Posterior cingulate gyrus (tissue), 11 donors: ENCODE measurements at regions not wholly inside any gene's neighbourhood (a gene's known extent, or its start where the extent isn't known, plus 50 kb on each side); places are given as distances from the start of the nearest gene placed in this dataset.
A peak's percentile ranks its signal among the peaks of the same experiment; 100 is the strongest.
"Not testable (repeated sequence)": the region's sequence is repeated elsewhere in the genome, so short reads cannot be mapped to it uniquely, and the experiment has no call there.

Source experiments
- DNase-seq, 10 donors: peaks; one replicate each; pipeline versions ENCODE4 v3.0.0 to v3.0.0-alpha.2; 2020 to 2021; ENCODE audit warnings: mixed read lengths in 3 of 10
- intact Hi-C: fragments of 100-400 bp; cut with DNase I; formaldehyde crosslinking; loops from one replicate; pipeline ENCODE4 v1.15.1; 2023

DNA sequence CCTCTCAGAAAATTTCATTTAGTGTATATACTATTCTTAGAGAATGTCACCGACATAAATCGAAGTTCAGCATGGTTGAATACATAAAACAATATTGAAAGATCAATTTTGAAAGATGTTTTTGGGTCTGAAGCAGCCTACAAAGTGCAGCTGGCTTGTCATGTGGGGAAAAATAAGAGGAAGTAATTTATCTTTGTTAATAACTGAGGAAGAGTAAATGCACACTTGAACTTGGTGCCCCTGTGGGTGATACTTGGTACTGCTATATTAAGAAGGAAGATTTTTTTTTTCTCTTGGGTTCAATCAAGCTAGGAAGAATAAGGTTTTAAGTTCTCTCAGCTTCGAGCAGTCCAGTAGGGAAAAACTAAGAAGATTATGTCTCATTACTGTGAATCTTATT is 661.3 kb downstream of the RPL10L start:
- intact Hi-C loops, result no loop called here

DNA sequence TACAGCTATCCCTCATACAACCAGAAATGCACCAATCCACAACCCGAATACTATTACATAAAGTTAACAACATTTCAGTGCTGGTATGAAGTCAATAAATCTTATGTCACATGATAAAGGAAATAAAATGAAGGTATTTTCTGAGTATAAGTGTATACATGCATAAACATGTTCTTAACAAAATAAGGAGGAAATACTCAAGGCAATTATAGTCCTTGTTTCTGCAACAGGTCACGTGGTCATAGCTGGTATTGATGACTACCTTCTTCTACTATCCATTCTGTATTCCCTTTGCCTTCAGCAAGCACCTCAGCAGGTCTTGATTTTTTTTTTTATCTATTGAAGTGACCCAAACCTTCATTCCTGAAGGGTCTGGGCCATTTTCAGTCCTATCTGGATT is 675.6 kb downstream of the RPL10L start:
- intact Hi-C loops, result no loop called here
- no peak for DNase-seq

More for the DNA sequence above, 661.3 kb downstream of the RPL10L start:
- no peak for DNase-seq

DNA sequence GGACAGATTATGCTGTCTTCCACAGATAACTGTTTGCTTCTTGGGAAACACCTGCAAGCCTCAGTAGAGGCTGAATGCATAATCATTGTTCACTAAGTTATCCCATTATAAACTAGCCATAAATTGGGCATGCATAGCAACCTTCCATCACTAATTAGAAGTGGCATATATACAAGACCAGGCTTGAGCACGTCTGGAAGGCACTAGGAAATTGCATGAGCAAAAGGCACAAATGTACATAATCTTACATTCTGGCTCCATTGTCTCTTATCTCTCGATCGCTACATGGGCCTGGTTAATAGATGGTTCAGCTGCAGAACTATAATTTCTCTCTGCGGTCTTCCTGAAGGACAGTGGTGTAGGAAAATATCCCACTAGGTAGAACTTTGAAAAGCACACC is 679.2 kb downstream of the RPL10L start:
- intact Hi-C loops, result no loop called here
- no peak for DNase-seq

DNA sequence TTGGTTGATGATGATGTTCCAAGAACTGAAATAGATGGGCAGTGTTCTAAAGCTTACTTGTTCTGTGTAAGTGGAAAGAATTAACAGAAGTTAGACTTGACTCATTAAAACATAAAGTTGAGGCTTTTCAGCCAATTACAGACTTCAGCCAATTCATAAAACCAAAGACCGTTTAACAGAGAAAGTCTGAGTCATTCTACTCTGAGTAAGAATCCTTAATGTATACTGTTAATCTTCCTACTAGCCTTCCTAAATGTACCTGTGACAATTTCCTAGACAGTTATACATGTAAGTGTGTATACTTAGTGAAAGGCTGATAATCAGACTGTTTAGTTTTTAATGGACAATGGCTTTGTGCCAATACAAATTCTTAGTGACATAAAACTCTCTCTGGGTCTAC is 681.0 kb downstream of the RPL10L start:
- intact Hi-C loops, result no loop called here

DNA sequence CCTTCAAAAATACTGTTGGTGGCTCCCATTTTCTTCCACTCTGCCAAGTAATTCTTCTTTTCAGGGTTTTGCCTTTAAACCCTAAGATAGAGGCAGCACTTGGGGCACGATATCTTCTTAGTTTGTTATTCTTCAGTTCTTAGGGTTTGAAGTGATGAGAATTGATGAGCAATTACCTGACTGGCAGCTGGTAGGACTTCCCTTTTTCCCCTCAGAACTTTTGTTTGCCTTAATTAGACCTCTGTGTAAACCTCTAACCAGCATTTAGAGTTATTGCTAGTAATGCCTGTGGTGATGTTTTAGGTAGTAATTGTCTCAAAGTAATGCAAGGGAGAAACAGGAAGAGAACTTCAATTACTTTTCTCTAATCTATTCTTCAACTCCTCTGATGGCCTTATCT is 683.5 kb downstream of the RPL10L start:
- no peak for DNase-seq
- intact Hi-C loops, result no loop called here

More for the DNA sequence above, 681.0 kb downstream of the RPL10L start:
- no peak for DNase-seq

DNA sequence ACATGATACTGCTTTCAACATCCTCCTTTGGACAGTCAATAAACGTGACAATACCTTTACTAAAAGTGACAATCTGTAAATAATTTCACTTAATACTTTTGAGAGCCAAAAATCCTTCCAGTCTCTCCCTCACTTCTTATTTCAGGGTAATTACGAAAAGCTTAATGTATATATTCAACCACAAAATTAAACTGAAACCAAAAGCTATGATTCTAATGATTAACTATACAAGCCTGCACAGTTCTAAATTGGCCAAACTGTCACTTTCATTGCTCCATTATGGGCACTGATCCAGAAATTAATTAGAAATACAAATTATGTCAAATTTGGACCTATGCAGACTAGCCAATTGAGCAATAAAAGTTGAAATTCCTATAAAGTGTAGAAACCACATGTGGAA is 696.5 kb upstream of the MIS18BP1 start:
- DNase-seq, result no peak
- intact Hi-C loops, result no loop called here

DNA sequence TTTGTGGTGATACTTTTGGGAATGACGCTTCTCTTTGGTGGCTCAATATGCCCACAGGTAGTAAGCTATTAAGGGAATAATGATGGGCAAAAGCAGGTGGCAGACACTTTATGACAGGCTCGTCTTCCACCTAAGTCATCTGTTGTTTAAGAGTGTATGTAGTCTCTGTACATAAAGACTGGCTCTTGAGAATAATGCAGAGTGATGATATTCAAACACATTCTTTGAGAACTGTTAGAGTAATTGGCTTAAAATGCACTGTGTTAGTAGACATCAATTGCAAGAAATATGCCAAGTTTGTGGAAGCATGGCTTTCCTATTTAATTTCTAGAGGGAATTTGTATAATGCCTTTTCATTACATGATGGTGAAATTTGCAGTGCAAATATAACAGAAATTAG is 694.8 kb upstream of the MIS18BP1 start:
- DNase-seq, result no peak
- intact Hi-C loops, result no loop called here

DNA sequence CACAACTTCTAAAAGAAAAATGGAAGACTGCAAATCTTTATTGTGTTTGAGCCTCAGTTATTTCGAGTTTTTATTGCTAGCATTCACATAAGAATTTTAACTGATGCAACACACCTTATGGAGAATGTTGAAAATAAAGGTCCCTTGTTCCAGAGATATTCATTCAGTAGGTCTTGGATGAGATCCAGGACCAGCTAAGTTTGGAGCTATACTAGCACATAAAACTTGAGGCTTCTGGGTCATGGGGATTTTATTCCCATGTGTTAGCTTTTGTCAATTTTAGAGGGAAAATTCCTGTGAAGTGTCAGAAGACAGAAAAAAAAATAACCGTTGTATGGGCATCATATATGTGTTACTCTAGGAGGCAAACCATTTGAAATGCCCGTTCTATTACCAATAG is 693.2 kb upstream of the MIS18BP1 start:
- intact Hi-C loops, result no loop called here
- DNase-seq, result no peak

DNA sequence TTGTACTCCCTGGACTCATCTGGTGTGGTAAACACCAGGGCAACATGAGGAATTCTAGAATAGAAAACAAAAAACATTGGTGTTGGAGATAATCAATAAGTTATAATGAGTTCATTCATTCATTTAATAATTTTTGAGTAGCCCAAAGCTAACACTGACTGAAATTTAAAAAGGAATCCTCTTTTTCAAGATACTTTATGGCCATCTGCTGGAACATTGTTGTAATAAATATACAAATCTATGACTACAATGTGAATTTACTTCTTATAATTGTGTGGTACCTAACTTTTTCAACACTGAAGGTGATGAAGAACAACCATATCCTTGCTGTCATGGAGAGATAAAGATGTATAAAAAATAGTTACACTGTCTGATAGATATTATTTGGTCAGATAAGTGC is 687.3 kb upstream of the MIS18BP1 start:
- intact Hi-C loops, result no loop called here
- DNase-seq, result no peak

DNA sequence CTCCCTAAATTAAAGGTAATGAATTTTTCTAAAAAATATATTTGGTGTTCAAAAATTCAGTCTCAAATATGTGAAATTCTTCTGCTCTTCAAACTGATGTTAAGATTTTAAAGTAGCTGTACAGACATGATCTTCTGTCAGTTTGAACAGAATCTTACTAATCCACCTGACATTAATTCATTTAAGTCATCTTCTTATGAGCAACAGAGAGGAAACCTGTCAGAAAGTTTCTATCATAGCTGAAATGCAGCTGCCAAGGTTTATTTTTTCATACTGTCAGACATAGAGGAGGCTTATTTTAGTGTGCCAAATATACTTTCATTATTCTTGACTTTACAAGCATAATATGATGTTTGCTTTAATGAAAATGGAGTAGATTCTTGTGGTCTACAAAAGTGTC is 686.6 kb upstream of the MIS18BP1 start:
- DNase-seq, result no peak
- intact Hi-C loops, result no loop called here

DNA sequence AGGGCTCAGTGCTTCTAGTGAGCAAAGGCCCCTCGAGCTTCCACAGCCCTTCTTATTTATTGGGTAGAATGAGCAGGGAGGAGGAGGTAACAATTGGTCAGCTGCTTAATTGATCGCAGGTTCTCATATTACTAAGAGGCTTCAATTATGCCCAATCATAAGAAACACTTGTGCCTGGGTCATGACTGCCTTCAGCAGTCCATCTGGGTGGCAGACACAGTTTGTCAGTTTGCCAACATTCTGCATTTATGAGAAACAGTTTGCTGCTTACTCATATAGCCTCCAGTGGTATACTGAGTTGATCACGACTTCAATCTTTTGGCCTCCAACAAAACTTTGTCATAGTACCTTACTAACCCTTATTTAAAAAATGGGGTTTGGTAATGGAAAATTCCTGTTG is 667.0 kb upstream of the MIS18BP1 start:
- DNase-seq, intact Hi-C loops: not testable (repeated sequence)

DNA sequence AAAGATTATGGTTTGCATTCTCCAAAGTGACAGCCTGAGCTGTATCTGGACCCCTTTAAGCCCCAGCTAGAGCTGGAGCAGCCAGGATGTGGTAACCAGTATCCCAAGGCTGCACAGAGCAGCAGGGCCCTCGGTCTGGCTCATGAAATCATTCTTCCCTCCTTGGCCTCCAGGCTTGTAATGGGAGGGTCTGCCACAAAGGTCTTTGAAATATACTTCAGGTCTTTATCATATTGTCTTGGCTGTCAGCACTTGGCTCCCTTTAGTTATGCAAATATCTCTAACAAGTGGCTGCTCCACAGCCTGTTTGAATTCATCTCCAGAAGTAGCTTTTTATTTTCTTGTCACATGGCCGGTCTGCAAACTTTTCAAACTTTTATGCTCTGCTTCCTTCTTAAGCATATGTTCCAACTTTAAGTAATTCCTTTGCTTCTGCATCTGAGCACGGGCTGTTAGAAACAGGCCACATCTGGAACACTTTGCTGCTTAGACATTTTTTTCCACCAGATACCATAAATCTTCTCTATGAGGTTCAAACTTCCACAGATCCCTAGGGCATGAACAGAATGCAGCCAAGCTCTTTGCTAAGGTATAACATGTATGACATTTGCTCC is 663.4 kb upstream of the MIS18BP1 start:
- intact Hi-C loops, result no loop called here
- no peak for DNase-seq

DNA sequence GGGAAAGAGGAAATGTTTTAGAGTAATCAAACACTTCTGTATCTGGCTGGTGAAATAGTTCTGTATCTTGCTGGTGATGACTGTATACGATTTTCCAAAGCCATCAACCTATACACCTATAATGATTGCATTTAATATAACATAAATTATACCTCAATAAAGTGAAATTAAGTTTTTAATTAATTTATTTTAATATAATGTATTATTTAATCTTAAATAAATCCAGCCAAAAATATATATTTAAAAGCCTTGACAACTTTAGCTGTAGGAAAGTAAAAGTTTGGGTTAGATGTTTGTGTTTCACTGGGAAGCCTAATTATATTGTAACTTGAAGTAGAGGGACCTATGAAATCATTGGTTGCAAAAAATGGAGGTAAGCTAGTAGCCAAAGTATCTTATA is 654.8 kb upstream of the MIS18BP1 start:
- intact Hi-C loops, result no loop called here
- no peak for DNase-seq

DNA sequence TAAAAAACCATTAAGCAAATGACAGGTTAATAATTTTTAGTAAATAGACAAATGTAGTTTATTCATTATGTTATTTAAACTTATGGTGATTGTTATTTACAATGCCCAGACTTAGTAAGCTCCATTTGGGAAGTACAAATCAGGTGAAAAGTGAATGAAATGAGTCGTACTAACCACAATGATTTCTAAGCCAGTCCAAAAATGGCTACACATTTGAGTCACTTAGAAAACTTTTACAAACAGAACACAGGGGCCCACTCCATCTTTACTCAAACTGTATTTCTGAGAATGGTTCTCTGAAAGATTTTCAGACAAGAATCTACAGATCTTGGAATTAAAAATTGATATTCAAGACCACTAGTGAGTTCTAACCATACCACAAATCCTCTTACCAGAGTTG is 653.3 kb upstream of the MIS18BP1 start:
- intact Hi-C loops, result no loop called here
- DNase-seq, result no peak

DNA sequence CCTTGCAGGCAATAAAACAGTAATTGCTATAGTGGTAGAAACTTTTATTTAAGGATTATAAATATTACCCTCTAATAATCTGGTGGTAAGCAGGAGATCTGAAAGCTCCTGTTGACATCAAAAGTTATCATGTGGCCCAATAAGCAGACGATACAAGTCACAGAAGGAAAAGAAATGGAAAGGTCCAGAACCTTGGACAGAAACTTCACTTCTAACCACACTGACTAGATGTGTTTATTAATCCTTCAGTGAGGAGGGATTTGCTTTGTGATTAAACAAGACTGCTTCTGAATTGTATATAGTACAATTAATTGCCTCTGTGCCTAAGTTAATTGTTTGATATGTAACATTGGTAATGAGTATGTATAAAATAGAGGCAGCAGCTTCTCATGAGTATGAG is 652.7 kb upstream of the MIS18BP1 start:
- intact Hi-C loops, result no loop called here
- no peak for DNase-seq

DNA sequence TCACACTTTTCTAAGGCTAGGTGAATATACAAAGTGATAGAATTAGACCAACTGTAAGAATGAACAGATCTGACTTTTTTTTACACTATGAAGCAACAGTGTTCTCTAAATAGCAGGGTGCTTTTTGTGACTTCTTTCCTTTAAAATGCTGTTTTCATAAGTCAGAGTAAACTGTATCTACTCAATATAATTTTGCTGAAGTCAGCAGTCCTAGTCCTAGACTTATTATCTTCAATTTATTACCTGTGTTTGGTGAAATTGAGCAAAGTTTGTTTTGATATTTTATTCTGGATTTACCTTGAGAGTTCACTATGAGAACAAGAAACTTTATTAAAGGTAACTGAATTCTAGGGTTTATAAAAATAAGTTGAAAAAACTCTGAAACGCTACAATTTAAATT is 651.3 kb upstream of the MIS18BP1 start:
- intact Hi-C loops, result no loop called here

DNA sequence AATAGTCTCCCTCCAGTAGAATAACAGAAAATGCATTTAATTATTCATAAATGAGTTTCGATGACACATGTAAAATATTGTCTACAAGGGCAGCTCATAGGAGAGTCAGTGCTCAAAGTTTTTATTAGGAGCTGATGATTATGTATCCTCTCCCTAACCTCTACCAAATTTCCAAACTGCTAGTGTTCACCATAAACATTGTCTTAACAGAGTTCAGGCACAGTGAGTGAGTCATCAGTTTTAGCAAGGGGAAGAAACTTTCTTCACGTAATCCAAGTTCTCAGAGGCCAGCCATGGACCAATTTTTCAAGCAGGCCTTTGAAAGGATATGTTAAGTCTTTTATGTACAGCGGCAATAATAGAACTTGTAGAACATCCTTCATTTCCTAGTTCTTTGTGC is 649.2 kb upstream of the MIS18BP1 start:
- intact Hi-C loops, result no loop called here
- no peak for DNase-seq

More for the DNA sequence above, 651.3 kb upstream of the MIS18BP1 start:
- no peak for DNase-seq

DNA sequence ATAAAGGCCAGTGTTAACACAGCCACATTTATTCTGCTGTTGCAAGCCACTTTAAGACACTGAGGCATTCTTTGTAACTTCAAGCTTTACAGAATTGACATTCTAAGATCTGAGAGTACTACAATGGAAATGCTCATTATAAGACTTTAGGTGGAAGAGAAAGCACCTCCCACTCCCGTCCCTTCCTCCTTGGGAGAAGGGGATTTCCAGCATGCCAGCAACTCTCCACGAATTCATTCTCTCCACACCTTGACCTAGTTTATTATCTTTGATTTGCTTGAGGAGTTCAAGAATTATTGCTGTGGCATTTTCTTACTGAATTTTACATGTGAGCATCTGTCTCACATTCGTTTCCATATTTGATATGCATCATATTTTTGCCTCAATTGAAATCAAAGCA is 644.4 kb upstream of the MIS18BP1 start:
- no peak for DNase-seq
- intact Hi-C loops, result no loop called here

DNA sequence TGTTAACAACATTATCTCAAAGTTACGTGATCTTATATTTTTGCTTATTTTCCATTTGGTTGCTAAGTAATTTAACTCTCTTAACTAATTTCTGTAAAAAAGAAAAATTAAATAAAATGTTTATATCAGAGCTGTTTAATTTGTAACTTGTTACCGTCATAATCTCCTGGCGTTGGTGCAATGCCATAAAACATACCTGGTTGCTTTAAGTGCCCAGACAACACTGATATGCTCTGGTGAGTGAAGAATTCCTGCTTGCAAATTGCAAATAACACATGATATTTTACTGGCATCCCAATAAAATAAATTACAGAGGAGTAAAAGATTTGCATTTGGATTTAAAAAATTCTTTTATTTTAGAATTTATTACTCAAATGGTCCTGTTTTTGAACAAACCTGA is 640.1 kb upstream of the MIS18BP1 start:
- DNase-seq, result no peak
- intact Hi-C loops, result no loop called here

DNA sequence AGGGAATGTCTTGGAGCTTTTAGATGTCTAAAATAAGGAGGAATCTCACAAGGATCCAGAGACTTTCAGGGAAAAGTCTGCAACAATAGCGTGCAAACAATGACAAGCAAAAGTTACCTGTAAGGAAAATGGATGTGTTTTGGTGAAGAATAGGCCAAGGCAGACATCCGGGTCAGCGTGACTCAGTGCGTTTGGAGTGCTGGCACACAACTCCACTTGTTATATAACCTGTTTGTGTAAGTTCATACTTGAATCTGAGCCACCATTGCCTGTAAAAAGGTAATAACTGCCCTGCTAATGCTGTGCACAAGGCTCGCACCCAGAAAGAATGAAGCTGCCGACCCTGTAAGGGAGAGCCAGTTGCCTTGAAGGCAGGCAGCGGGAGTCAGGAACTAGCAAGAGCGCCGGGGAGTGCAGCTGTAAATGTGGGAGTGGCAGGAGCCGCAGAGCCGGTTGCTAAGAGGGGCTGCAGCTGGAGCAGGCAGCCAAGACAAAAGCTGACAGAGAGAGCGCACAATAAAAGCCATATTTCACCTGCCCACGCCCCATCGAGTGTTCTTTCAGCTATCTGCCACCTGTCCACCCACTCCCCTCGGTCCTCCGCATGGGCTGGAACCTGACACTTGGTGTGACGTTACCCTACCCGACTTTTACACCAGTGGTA is 638.5 kb upstream of the MIS18BP1 start:
- peak in 3 of 10 donors; percentile 9 to 74 (median 59) for DNase-seq
- intact Hi-C loops, result no loop called here

DNA sequence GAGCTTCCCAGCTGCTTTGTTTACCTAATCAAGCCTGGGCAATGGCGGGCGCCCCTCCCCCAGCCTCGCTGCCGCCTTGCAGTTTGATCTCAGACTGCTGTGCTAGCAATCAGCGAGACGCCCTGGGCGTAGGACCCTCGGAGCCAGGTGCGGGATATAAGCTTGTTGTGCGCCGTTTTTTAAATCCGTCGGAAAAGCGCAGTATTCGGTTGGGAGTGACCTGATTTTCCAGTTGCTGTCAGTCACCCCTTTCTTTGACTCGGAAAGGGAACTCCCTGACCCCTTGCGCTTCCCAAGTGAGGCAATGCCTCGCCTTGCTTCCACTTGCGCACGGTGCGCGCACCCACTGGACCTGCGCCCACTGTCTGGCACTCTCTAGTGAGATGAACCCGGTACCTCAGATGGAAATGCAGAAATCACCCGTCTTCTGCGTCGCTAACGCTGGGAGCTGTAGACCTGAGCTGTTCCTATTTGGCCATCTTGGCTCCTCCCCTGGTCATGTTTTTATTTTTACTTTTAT is 635.8 kb upstream of the MIS18BP1 start:
- DNase-seq, result peak in 1 of 10 donors; percentile 42
- intact Hi-C loops, result not testable (repeated sequence)

DNA sequence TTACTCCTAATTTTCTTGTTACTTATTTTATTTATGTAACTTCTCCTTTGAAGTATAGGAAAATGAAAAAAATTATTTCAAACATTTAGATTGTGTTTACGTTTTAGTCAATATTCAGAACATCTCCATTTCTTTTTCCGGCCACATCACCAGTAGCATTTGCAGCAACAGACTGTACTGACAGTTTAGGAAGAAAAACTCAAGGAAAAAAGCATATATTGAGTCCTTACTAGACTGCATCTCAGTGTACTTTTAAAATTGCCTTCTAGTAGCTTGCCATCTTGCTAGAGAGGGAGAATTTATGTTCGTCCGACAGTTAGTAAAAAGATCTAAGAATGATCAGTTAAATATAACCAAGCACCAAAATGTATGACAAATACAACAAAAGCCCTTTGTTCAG is 625.0 kb upstream of the MIS18BP1 start:
- intact Hi-C loops, result no loop called here
- DNase-seq, result no peak
